GM12878 (cell line): ENCODE measurements at regions not wholly inside any gene's neighbourhood (a gene's known extent, or its start where the extent isn't known, plus 50 kb on each side); places are given as distances from the start of the nearest gene placed in this dataset.

Source experiments
- EP300 ChIP-seq, 2 experiments: fragments of 150-350 bp in 1 of 2; IDR thresholded peaks; 2 replicates each; pipeline ENCODE4 v1.6.1; 2011 to 2012; ENCODE audit warnings: low read depth in 2 of 2, low read length in 2 of 2, borderline replicate concordance in 1 of 2, improper control_type of control experiment in 1 of 2, inconsistent platforms in 1 of 2; ENCODE audit not compliant: control insufficient read depth in 1 of 2
- ESRRA ChIP-seq: IDR thresholded peaks from 2 replicates; pipeline ENCODE4 v1.6.1; 2012; ENCODE audit warnings: mild to moderate bottlenecking, low read length, improper control_type of control experiment
- GABPA ChIP-seq: IDR thresholded peaks from 2 replicates; pipeline ENCODE4 v1.6.1; 2014; ENCODE audit warnings: antibody characterized with exemption, low read depth, mild to moderate bottlenecking, inconsistent platforms
- POLR2AphosphoS2 ChIP-seq: IDR thresholded peaks from 2 replicates; pipeline ENCODE4 v1.6.1; 2011; ENCODE audit warnings: low read depth, mild to moderate bottlenecking, low read length, improper control_type of control experiment, moderate library complexity
- RAD21 ChIP-seq: IDR thresholded peaks from 2 replicates; pipeline ENCODE4 v1.6.1; 2011; ENCODE audit warnings: mild to moderate bottlenecking, low read depth, low read length, moderate library complexity; ENCODE audit not compliant: insufficient read depth
- SPI1 ChIP-seq: IDR thresholded peaks from 2 replicates; pipeline ENCODE4 v1.6.1; 2011; ENCODE audit warnings: low read depth, mild to moderate bottlenecking, low read length, moderate library complexity, borderline replicate concordance; ENCODE audit not compliant: insufficient read depth
- TF ChIP-seq, protein P1 (sequence below): IDR thresholded peaks from 2 replicates; pipeline ENCODE4 v1.6.1; 2012; ENCODE audit warnings: improper control_type of control experiment, low read depth, low read length; ENCODE audit not compliant: insufficient replicate concordance
- TF ChIP-seq, protein P2 (sequence below), 3 experiments: IDR thresholded peaks in 2 of 3; conservative IDR thresholded peaks in 1 of 3; 2 replicates each; pipeline ENCODE4 v1.5.1; 2011; ENCODE audit warnings: low read depth in 3 of 3, low read length in 3 of 3, mild to moderate bottlenecking in 3 of 3, control low read depth in 2 of 3, moderate library complexity in 2 of 3, inconsistent platforms in 1 of 3, mixed read lengths in 1 of 3; ENCODE audit not compliant: control insufficient read depth in 2 of 3, insufficient read depth in 1 of 3; ENCODE audit errors: extremely low read depth in 1 of 3

DNA sequence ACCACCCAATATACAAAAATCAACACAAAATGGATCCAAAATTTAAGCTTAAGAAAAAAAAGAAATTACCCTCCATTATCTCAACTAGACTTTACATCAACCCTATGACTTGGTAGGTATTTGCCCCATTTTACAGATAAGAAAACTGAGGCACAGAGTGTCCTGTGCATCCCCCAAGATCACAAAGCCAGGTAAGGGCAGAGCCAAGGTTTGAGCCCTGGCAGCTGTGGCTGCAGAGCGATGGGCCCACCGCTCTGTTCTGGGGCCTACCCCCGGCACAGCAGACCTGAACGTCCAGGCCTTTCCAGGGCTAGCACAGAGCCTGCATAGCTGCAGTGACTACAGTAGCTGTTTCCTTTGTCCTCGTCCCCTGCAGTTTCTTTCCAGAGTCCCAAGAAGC is 417.6 kb downstream of the SOX9 start:
- TF ChIP-seq, protein P1, sequence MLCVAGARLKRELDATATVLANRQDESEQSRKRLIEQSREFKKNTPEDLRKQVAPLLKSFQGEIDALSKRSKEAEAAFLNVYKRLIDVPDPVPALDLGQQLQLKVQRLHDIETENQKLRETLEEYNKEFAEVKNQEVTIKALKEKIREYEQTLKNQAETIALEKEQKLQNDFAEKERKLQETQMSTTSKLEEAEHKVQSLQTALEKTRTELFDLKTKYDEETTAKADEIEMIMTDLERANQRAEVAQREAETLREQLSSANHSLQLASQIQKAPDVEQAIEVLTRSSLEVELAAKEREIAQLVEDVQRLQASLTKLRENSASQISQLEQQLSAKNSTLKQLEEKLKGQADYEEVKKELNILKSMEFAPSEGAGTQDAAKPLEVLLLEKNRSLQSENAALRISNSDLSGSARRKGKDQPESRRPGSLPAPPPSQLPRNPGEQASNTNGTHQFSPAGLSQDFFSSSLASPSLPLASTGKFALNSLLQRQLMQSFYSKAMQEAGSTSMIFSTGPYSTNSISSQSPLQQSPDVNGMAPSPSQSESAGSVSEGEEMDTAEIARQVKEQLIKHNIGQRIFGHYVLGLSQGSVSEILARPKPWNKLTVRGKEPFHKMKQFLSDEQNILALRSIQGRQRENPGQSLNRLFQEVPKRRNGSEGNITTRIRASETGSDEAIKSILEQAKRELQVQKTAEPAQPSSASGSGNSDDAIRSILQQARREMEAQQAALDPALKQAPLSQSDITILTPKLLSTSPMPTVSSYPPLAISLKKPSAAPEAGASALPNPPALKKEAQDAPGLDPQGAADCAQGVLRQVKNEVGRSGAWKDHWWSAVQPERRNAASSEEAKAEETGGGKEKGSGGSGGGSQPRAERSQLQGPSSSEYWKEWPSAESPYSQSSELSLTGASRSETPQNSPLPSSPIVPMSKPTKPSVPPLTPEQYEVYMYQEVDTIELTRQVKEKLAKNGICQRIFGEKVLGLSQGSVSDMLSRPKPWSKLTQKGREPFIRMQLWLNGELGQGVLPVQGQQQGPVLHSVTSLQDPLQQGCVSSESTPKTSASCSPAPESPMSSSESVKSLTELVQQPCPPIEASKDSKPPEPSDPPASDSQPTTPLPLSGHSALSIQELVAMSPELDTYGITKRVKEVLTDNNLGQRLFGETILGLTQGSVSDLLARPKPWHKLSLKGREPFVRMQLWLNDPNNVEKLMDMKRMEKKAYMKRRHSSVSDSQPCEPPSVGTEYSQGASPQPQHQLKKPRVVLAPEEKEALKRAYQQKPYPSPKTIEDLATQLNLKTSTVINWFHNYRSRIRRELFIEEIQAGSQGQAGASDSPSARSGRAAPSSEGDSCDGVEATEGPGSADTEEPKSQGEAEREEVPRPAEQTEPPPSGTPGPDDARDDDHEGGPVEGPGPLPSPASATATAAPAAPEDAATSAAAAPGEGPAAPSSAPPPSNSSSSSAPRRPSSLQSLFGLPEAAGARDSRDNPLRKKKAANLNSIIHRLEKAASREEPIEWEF, result no peak
- TF ChIP-seq POLR2AphosphoS2 (no peak), RAD21 (no peak), GABPA (no peak), SPI1 (no peak), ESRRA (no peak), EP300 (IDR thresholded peaks at IDR 0.05; ENCODE audit: borderline replicate concordance in 1 of 2, control insufficient read depth in 1 of 2, low read depth in 2 of 2, low read length in 2 of 2) (no peak)
- TF ChIP-seq, protein P2, sequence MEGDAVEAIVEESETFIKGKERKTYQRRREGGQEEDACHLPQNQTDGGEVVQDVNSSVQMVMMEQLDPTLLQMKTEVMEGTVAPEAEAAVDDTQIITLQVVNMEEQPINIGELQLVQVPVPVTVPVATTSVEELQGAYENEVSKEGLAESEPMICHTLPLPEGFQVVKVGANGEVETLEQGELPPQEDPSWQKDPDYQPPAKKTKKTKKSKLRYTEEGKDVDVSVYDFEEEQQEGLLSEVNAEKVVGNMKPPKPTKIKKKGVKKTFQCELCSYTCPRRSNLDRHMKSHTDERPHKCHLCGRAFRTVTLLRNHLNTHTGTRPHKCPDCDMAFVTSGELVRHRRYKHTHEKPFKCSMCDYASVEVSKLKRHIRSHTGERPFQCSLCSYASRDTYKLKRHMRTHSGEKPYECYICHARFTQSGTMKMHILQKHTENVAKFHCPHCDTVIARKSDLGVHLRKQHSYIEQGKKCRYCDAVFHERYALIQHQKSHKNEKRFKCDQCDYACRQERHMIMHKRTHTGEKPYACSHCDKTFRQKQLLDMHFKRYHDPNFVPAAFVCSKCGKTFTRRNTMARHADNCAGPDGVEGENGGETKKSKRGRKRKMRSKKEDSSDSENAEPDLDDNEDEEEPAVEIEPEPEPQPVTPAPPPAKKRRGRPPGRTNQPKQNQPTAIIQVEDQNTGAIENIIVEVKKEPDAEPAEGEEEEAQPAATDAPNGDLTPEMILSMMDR (IDR thresholded peaks at IDR 0.05 in 2 of 3, conservative IDR thresholded peaks at IDR 0.05 in 1 of 3; ENCODE audit: control insufficient read depth in 2 of 3, extremely low read depth in 1 of 3, insufficient read depth in 1 of 3, low read depth in 3 of 3, low read length in 3 of 3), result no peak
